SHP77 (cell line): ENCODE measurements at regions not wholly inside any gene's neighbourhood (a gene's known extent, or its start where the extent isn't known, plus 50 kb on each side); places are given as distances from the start of the nearest gene placed in this dataset.

Experiments used
- DNase-seq, 2 experiments: peaks; one replicate each; lab custom pipeline; 2025; lab: John Stamatoyannopoulos, UW

DNA sequence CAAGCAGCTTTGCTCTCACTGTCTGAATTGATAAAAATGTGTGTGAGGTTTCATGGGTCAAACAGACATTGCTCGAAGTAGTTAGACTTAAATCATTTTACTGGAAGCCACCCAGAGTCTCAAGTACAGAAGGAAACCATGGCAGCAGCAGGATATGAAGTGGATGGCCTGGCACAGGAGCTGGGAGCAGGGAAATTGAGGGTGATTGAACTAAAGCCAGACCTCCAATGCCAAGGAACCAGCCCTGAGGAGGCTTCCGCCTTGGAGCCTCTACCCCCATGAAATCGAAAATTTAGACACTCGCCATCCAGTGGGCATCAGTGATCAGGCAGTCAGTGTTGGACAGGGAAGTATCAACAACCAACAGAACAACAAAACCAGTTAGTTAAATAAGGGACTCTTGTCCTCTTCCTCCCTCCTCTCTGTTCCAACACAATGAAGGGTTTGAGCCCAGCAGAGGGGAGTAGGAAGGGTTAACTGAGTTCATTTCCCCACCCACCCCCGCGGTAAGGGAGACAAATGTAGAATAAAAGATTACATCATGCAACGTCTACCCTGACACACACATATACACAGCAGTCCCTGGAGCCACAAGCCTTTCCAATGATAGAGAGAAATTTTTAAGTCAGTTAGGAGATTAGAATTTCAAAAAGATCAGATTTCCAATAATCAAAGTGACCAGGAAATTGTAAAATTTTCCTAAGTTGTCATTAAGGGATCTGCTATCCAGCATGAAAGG, 156.3 kb downstream of the SLC16A9 start:
- DNase-seq, result no peak

DNA sequence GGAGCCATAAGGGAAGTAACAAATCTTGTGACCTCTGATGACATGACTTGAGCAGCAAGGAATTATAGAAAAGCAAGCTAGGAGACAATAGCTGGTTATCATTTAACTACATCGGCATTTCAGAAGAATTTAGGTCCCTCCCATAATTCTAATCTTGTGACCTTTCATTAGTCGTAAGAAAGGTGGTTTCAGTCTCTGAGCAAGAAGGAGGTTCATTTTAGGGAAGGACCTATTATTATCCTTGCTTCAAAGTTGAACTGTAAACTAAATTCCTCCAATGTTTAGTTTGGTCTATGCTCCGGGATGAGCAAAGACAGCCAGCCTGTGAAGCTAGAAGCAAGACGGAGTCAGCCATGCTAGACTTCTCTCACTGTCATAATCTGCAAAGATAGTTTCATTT, 159.6 kb downstream of the SLC16A9 start:
- DNase-seq, result no peak

DNA sequence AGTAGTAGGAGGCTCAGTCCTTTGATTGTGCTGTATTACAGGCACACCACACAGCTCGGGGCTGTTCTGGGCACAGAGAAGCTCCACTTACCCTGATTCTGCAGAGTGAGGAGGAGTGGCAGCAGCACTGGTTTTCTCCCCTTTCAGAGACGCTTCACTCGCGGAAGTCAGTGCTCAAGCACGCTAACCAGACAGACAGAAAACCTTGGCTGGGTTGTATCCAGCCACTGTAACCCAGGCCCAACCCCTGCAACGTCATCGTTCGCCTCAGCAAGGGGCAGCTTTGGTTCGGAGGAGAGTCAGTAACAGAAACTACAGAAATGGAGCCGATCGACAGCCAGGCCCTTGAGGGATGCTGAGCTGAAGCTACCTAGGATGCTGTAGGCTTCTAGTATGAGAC, 171.0 kb downstream of the SLC16A9 start:
- no peak for DNase-seq

DNA sequence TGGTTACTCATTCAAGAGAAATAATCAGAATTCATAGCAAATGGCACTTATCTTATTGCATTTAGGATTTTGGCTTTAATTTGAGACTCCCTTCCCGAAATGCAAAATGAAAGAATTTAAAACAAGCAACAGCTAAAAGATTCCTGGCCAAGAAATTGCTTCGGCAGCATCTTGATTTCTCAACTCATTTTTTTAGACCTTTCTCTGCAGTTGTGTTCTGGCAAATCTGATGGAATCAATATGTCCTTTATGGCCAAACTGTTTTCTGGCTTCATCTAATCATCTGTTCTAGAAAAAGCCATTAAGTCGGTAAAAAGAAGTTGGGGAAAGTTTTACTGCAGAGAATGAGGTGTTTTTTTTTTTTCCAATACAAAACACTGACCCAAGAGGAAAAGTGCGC, 172.1 kb downstream of the SLC16A9 start:
- no peak for DNase-seq

DNA sequence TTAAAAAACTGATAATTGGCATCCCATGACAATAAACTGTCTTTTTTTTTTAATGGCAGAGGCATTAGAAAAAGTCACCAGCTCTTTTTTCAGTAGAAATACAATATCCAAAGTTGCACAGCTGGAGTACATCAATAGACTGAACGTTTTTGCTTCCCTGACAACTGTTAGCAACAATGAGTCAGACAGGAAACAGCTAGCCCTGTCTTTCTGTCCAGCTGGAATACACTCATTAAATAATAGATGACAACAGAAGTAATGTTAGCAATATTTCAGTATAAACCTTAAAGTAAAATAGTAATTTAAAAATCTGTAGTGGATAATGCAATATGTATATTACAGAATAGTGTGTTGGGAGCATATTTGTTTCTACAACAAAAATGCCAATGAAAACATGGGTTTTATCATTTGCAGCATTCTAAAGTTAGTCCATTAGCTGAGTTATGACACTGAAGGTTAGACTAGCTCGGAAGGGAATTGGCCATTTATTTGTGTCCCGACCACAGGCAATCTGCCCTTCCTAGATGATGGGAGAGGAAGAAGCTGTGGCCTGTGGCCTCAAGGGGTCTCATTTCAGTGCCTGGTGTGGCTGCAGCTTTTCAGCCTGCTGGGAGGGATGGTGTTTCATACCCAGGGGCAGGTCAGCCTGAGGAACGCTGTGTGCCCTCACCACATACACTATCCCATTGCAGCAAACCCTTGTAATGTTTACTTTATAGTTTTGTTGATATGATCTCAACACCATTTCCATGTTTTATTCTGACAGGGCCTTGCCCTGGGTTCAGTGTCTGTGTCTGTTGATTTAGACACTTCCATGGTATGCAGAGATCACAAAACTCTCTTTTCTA, 173.3 kb downstream of the SLC16A9 start:
- DNase-seq, result peak; percentile 0 to 3

DNA sequence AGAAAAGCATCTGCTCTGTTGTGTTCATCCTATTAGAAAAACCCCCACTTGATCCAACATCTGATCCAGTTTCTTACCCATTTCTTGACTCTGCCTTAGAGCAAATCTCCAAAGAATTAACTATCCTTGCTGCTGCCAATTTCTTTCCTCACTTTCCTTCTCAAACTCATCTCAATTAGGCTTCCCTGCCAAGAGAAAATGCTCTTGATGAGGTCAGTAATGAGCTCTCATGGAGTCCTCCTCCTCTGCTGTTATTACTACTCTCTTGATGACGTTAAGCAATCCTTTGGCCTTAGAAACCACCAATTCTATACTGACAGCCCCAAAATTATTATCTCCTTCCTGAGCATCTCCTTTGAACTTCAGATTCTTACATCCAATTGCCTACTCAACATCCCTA, 162.0 kb upstream of the FAM13C start:
- no peak for DNase-seq

DNA sequence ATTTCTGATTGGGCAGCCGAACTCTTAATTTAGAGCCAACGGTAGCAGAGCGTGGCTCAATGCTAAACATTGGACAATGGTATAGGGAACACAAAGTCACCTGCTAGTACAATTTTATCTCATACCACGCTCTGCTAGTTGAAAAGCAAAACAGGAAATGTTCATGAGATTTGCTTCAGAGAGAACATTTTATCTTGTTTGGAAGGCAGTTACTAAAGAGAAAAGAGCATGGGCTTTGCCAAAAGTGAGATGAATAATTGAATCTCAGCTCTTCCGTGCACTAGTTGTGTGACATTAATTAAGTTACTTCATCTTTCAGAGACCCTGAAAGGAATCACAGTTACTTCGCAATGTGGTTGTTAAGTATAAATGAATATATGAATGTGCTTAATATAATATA, 161.5 kb upstream of the FAM13C start:
- no peak for DNase-seq

DNA sequence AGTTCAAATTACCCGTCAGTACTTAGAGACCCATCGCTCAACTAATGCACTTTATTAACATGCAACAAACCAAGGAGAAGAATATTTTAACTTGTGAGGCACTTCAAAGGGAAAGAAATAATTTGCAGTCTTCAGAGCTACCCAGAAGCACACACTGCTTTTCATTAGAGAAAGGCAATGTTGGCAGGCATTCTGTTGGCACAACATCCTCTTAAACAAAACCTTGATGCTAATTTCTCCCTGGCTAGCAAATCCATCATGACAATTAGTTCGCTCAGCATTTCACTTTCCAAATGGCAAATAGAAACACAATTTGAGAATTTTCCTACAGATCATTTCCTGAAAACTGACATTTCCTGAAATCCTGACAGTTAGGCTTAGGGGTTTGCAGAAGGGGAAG, 155.6 kb upstream of the FAM13C start:
- DNase-seq, result no peak

DNA sequence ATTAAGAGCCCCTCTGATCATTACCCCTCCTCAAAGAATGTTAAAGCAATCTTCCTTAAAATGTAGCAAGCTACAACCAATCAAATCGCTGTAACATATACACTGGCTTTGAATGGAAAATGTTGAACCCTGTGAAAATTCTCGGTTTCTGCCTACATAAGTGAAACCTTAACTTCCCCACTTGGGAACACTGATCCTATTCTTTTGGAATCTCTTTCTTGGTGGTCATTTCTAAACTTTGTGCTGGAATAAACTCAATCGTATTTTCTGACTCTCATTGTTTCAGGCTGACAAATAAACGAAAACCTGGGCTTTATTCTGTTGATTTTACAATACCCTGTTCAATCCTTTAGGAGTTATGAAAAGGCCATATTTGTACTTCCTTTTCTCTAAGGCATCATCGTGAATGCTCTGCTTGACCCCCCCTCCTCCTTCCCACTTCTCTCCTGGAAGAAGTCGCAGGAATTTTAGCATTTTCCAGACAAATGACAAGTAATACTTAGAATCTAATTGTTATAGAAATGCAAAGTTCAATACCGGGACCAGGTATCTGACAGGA, 155.1 kb upstream of the FAM13C start:
- DNase-seq, result no peak

DNA sequence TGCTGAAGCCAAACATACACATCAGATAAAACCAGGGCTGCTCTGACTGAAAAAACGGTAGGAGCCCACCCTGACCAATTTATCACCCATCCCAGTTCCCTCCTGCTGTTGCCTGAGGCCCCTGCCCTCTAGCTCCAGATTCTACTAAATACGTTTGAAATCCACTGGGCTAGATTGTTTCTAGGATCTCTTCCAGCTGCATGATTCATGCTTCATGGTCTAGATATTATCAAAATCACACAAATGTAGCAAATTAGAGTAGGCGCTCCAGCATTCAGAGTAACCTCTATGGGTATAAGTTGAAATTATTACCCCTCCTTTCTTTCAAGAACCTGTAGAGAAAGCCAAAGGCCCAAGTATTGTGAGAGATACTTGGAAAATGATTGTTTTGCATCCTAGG, 151.2 kb upstream of the FAM13C start:
- no peak for DNase-seq

DNA sequence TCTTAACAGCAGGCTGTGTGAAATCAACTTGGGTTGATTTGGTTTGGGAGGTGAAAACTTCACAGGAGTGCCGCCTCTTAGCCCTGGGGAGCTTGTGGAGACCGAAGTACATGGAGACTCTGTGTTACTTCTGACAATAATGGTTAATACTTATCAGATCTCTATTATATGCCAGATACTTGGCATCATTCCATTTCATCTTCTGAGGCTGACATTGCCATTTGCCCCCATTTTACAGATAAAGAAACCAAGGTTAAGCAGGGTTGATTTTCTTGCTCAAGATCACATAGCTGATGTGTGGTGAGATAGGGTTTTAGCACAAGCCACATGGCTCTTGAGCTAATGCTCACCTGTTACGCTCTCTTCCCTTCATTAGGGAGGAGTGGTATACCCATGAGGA, 150.6 kb upstream of the FAM13C start:
- no peak for DNase-seq

DNA sequence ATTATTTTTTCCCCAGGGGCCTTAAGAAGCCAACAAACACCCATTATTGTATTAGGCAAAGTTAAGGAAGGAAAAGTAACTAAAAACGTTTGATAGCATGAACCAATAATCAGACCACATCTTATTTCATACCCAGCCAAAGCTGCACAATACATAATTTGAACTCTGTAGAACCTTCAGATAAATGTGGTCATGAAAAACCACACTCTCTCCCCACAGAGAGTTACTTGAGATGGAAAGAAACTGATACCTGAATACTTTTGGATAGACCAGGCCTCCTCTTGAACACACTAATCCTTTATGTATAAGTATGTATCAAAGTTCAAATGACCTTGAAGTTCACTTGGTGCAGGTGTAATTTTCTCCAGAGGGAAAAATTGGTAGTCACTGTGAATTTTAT, 146.6 kb upstream of the FAM13C start:
- DNase-seq, result no peak

DNA sequence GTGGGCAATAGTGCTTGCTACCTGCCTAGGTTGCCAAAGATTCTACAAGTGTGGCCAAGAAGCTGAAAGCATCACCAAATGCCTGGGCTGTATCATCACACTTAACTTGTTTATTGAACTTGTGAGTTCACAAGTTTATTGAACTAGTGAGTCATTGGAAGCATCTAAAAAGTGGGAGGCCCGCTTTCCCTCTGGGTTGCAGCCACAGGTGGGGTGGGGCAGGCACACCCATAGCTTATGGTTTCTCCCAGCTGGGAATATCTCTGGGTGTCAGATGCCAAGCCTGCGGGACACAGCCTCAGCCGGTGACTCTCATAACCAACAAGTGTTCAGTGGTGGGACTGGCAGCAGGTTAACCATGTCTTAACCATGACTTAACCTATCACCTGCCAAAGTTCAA, 145.9 kb upstream of the FAM13C start:
- DNase-seq, result no peak

DNA sequence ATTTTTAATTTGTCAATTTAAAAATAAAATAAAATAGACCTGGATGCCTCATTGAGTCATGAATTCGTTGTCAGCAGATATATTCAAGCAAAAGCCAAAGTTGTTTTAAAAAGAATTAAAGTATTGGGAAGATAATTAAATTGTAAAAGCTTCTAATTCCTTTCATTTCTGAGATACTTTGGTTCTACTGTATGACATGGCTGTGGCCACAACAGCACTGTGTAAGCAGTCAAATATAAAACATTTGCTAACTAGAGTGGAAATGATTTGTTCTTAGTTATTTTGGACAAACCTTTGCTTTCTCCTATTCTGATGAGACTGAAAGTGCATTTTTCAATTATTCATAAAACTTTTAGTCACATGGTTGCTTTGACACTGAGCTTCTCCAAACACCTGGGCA, 143.6 kb upstream of the FAM13C start:
- no peak for DNase-seq

DNA sequence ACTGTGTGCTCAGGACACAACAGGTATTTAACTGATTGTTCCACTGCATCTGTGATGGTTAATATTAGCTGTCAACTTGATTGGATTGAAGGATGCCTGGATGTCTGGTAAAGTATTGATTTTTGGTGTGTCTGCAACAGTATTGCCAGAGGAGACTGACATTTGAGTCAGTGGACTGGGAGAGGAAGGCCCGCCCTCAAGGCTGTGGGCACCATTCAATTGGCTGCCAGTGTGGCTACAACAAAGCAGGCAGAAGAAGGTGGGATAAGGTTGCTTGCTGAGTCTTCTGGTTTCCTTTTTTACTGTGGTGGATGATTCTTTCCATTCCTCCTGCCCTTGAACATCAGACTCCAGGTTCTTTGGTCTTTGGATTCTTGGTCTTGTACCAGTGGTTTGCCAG, 137.1 kb upstream of the FAM13C start:
- no peak for DNase-seq

DNA sequence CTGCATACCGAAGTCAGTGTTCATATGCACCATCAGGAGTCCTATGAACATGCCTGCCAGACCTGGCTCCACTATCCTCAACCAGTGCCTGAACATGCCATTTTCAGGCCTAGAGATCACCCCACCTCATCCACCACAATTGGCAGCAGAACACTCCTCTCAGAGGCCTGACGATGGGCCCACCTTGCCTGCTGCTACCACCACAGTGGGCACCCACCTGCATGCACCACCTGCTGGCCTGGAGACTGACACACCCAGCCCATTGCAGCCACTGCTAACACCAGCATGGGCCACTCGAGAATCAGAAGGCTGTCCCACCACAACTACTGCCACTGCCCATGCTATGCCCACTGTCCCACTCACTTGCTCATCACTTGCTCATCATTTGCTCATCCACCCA, 130.7 kb upstream of the FAM13C start:
- no peak for DNase-seq

DNA sequence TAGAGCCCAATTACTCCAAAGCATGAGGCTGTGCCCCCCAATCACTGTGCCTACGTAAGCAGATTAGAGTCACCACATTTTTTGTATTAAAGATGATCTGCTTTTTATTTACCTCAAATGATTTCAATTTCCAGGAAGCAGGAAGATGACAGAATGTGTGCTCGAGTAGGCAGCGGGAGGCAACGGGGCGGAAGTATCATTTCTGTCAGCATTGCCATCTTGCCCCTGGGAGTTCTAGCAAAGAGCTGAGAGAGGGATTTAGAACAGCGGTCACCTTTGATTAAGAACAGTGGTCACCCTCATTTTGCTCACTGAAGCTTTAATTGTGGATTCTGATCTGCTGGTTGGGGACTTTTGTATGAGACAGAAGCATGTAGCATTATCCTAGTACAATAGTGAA, 117.1 kb upstream of the FAM13C start:
- no peak for DNase-seq

DNA sequence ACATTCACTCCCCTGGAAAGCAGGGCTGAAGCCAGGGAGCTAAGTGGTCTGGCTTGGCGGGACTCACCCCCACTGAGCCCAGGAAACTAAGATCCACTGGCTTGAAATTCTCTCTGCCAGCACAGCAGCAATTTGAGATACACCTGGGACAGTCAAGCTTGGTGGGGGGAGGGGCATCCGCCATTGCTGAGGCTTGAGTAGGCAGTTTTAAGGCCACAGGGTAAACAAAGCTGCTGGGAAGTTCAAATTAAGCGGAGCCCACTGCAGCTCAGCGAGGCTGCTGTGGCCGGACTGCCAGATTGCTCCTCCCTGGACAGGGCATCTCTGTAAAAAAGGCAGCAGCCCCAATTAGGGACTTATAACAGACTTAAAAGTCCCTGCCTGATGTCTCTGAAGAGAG, 108.2 kb upstream of the FAM13C start:
- peak; percentile 0 to 4 for DNase-seq

DNA sequence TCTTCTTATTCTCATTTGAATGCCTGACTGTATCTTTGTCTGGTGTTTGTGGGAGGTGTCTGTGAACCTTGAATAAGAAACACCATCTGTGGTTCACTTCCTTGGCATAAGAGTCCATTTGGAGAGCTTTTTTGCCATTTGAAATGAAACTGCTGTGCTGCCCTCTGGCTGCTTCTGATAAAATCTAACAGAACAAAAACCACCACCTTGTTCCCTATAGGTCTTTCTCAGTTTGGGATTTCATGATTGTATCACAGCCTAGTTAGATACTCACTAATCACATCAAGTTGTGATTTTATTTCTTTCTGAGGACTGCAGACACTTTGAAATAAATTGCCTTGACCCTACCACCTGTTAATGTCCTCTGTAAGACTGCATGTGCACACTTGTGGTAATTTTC, 102.7 kb upstream of the FAM13C start:
- DNase-seq, result no peak

DNA sequence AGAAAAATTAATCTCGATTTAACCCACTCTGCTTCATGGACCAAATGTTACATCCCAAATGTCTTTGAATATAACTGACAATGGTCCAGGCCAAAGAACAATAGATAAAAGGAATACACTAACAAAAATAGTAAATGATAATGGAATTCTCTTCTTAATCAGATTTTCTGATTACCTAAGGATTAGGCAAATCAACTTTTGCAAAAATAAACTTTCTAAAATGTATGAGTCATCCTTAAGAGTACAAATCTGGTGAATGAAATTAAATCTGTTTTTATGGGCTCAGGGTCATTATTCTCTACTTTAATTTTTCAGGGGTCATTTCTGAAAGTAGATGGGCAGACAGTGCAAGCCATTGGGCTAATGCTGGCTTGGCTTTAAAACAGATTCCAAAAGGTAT, 102.1 kb upstream of the FAM13C start:
- DNase-seq, result no peak

DNA sequence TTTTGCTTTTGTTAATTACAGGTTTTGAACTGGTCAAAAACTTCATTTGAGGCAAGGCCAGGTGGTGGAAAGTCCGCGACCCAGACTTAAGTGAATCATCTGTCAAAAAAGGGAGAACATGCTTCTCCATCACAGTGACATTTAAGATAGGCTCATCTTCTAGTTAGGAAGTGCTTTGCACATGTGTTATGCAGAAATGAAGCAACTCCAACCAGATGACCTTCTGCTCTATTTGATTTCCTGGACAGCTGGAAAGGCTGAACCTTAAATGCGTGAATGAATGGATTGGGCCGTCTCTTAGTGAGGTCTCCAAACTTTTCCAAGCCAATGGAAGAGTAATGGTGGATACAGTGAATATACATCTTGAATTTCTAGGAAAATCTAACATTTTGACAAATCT, 101.6 kb upstream of the FAM13C start:
- no peak for DNase-seq

DNA sequence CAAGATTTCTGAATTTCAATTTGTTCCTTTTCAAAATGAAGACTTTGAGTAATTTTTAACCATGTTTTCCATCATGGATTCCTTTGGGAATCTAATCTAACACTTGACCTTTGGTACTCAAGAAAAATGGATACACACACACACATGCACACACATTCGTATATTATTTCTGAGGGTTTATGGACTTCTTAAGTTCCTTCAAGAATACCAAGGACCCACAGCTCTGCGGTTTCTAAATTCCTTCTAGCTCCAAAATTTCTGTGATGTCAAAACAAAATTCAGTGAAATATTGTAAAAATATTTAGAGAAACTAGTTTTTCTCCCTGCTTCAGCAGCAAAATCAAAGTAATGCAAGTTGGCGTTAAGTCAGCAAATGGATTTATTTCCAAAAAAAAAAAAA, 98.3 kb upstream of the FAM13C start:
- DNase-seq, result no peak

DNA sequence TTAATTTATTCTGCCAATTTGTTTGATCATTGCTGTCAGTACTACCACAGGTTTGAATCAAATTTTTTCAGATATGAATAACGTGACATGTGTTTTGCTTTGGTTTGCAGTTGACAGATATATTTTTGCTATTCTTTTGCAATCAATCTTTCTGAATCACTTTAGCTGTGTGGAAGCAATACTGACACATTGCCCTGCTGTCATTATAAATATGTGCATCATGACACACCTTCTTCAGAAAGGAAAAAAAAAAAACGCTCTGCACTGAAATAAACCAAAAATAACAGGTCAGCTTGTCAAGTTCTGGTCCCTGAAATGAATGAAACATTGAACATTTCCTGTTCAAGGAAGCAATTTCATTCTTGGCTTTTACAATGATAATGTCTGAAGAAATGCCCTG, 93.8 kb upstream of the FAM13C start:
- DNase-seq, result no peak
